Osteocyte (in vitro differentiated cells): ENCODE measurements at regions not wholly inside any gene's neighbourhood (a gene's known extent, or its start where the extent isn't known, plus 50 kb on each side); places are given as distances from the start of the nearest gene placed in this dataset.

Source experiments
- DNase-seq: peaks from one replicate; pipeline ENCODE4 v3.0.0; 2021; ENCODE audit warnings: mixed read lengths; ENCODE audit not compliant: unreplicated experiment; ENCODE audit errors: extremely low spot score
- H3K27ac Mint-ChIP-seq: one replicate; pipeline ENCODE4 v1.8.0; 2021; ENCODE audit warnings: mild to moderate bottlenecking, mixed read lengths; ENCODE audit not compliant: unreplicated experiment
- H3K27me3 Mint-ChIP-seq: one replicate; pipeline ENCODE4 v1.8.0; 2021; ENCODE audit warnings: mixed read lengths; ENCODE audit not compliant: unreplicated experiment
- H3K36me3 Mint-ChIP-seq: one replicate; pipeline ENCODE4 v1.8.0; 2021; ENCODE audit warnings: mixed read lengths; ENCODE audit not compliant: unreplicated experiment
- H3K4me1 Mint-ChIP-seq: one replicate; pipeline ENCODE4 v1.8.0; 2021; ENCODE audit warnings: mixed read lengths; ENCODE audit not compliant: unreplicated experiment
- H3K4me3 Mint-ChIP-seq: one replicate; pipeline ENCODE4 v1.8.0; 2021; ENCODE audit warnings: mild to moderate bottlenecking, moderate library complexity, mixed read lengths; ENCODE audit not compliant: unreplicated experiment
- H3K9me3 Mint-ChIP-seq: one replicate; pipeline ENCODE4 v1.8.0; 2021; ENCODE audit warnings: mixed read lengths; ENCODE audit not compliant: unreplicated experiment
- TF ChIP-seq, protein P1 (sequence below): fragments of 200-600 bp; sonication (generic); IDR thresholded peaks from 2 replicates; pipeline ENCODE4 v1.5.0; 2021; ENCODE audit warnings: antibody characterized with exemption, mild to moderate bottlenecking, moderate library complexity

DNA sequence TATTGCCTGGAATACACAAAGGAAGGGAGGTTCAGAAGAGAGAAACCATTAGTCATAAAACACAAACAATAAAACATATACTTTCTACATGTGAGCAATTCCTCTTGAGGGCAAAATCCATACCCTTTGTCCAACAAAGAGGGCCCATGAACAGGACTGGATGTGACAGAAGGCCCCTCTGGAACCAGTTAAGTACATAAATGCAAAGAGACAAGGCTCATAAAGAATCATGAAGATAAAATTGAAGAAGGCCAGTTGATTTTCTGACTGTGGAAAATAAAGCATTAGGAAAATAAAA, 58.3 kb upstream of the CPOX start:
- Mint-ChIP-seq H3K4me3 (no peak overlapping the region), H3K27ac (no peak overlapping the region), H3K36me3 (no peaks in the 10 kb centered on the region), H3K9me3 (no peaks in the 10 kb centered on the region), H3K4me1 (peaks cover 9% of the 10 kb centered on the region), H3K27me3 (peaks cover 45% of the 10 kb centered on the region)
- DNase-seq, result no peak
- TF ChIP-seq, protein P1, sequence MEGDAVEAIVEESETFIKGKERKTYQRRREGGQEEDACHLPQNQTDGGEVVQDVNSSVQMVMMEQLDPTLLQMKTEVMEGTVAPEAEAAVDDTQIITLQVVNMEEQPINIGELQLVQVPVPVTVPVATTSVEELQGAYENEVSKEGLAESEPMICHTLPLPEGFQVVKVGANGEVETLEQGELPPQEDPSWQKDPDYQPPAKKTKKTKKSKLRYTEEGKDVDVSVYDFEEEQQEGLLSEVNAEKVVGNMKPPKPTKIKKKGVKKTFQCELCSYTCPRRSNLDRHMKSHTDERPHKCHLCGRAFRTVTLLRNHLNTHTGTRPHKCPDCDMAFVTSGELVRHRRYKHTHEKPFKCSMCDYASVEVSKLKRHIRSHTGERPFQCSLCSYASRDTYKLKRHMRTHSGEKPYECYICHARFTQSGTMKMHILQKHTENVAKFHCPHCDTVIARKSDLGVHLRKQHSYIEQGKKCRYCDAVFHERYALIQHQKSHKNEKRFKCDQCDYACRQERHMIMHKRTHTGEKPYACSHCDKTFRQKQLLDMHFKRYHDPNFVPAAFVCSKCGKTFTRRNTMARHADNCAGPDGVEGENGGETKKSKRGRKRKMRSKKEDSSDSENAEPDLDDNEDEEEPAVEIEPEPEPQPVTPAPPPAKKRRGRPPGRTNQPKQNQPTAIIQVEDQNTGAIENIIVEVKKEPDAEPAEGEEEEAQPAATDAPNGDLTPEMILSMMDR, result no peak

DNA sequence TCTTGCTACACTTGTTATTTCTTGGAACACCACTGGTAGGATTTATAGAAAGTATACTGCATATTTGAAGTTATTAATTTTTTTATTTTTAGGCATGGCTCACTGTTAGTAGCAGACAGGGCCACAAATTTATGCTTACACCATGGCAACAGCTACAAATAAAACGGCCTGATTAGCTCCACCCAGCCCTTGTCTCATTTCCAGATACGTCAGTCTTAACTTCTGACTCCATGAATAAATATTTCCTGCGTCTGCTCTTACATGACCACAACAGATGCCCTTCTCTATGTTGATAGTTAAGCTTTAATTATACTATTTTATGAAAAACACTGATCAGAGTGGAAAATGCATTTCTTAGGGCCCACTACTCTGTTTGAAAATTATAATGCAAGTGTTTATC, 62.3 kb upstream of the CPOX start:
- H3K9me3 Mint-ChIP-seq, result no peaks in the 10 kb centered on the region
- H3K4me1 Mint-ChIP-seq, result peaks cover 8% of the 10 kb centered on the region
- H3K4me3 Mint-ChIP-seq, result no peak overlapping the region
- no peaks in the 10 kb centered on the region for H3K36me3 Mint-ChIP-seq
- no peak for DNase-seq
- TF ChIP-seq, protein P1, result no peak
- H3K27me3 Mint-ChIP-seq, result peaks cover 61% of the 10 kb centered on the region
- no peak overlapping the region for H3K27ac Mint-ChIP-seq

DNA sequence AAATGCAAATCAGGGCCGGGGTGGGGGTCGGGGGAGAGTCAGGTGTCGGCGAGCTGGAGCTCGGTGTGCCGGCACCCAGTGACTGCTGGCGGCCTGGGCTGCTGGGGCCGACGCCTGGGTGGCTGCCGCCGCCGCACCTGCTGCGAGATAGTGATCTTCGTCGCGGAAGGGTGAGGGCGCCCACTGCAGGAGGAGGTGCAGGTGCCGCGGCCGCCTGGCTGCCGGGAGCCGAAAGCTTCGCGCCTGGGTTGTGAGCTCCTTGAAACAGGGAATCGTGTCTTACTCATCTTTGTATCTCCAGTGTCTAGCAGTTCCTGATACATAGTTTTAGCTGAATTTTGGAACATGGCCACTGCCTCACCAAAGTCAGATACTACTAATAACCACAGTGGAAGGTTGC, 64.0 kb upstream of the CPOX start:
- H3K27ac Mint-ChIP-seq, result no peak overlapping the region
- peaks cover 62% of the 10 kb centered on the region for H3K27me3 Mint-ChIP-seq
- no peak for DNase-seq
- H3K36me3 Mint-ChIP-seq, result no peaks in the 10 kb centered on the region
- H3K4me1 Mint-ChIP-seq, result no peaks in the 10 kb centered on the region
- no peak overlapping the region for H3K4me3 Mint-ChIP-seq
- H3K9me3 Mint-ChIP-seq, result no peaks in the 10 kb centered on the region
- TF ChIP-seq, protein P1, result peak; percentile 26

DNA sequence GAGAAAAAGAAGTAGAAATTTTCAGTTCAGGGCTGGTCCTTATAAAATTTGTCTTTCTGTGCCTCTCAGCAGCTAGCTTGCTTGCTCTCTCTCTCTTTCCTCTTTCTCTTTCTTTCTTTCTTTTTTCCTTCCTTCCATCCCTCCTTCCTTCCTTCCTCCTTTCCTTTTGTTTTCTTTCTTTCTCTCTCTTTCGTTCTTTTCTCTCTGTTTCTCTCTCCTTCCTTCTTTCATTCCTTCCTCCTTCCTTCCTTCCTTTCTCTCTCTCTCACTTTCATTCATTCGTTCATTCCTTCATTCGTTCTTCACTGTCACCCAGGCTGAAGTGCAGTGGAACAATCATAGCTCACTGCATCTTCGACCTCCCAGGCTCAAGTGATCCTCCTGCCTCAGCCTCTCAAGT, 69.3 kb upstream of the CPOX start:
- H3K4me1 Mint-ChIP-seq, result no peaks in the 10 kb centered on the region
- no peaks in the 10 kb centered on the region for H3K9me3 Mint-ChIP-seq
- no peak overlapping the region for H3K27ac Mint-ChIP-seq
- peaks cover 81% of the 10 kb centered on the region for H3K27me3 Mint-ChIP-seq
- H3K4me3 Mint-ChIP-seq, result no peak overlapping the region
- TF ChIP-seq, protein P1, result no peak
- no peaks in the 10 kb centered on the region for H3K36me3 Mint-ChIP-seq
- DNase-seq, result no peak

DNA sequence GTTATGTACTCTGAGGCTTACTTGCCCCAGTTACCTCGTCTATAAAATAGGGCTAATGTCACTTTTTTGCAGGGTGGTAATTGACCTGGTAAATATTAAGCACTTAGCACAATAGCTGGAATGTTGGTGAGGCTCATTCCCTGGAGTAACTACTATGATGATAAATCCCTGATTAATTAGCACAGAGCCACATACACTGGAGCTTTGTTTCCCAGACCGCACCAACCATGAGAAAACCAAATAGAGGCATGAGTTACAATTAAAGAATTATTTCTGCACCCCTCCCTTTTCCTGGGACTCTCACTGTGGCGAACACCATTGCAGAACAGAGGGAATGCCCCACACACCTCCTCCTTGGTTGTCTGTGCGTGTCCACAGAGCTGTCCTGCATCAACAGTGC, 76.6 kb upstream of the CPOX start:
- TF ChIP-seq, protein P1, result no peak
- no peak overlapping the region for H3K27ac Mint-ChIP-seq
- DNase-seq, result no peak

More for the DNA sequence above, 76.6 kb upstream of the CPOX start:
- Mint-ChIP-seq H3K27me3 (peaks cover 54% of the 10 kb centered on the region), H3K9me3 (no peaks in the 10 kb centered on the region), H3K4me1 (no peaks in the 10 kb centered on the region), H3K4me3 (no peak overlapping the region), H3K36me3 (no peaks in the 10 kb centered on the region)
